ENCODE measurements at regions not wholly inside any gene's neighbourhood (a gene's known extent, or its start where the extent isn't known, plus 50 kb on each side); places are given as distances from the start of the nearest gene placed in this dataset.

GRCh38 chr16:22648141-22648540, 137.4 kb downstream of the NPIPB5 start:
- TF ChIP-seq CTCF (conservative IDR thresholded peaks at IDR 0.05; ENCODE audit: low read length) (no peak), EZH2phosphoT487 (IDR thresholded peaks at IDR 0.05; ENCODE audit: borderline replicate concordance) (no peak)

All from Loucy (cell line).